Trophoblast cell (in vitro differentiated cells and primary cell): ENCODE measurements at regions not wholly inside any gene's neighbourhood (a gene's known extent, or its start where the extent isn't known, plus 50 kb on each side); places are given as distances from the start of the nearest gene placed in this dataset.

Experiments used
- DNase-seq, 2 donors: peaks; one replicate each; pipeline ENCODE4 v3.0.0-alpha.2; 2016
- H2AFZ ChIP-seq: 2 replicates; pipeline ENCODE4 v1.6.1; 2013; ENCODE audit warnings: low read length, moderate library complexity, mild to moderate bottlenecking; ENCODE audit not compliant: insufficient read depth, poor library complexity
- H2AK5ac ChIP-seq: 2 replicates; pipeline ENCODE4 v1.6.1; 2013; ENCODE audit warnings: mild to moderate bottlenecking, low read length
- H2BK120ac ChIP-seq: 2 replicates; pipeline ENCODE4 v1.6.1; 2013; ENCODE audit warnings: low read length, mild to moderate bottlenecking, moderate library complexity; ENCODE audit not compliant: insufficient read depth, poor library complexity
- H2BK12ac ChIP-seq: 2 replicates; pipeline ENCODE4 v1.6.1; 2013; ENCODE audit warnings: mild to moderate bottlenecking, low read length, moderate library complexity
- H2BK5ac ChIP-seq: 2 replicates; pipeline ENCODE4 v1.6.1; 2013; ENCODE audit warnings: low read length, low read depth, moderate library complexity, mild to moderate bottlenecking; ENCODE audit not compliant: poor library complexity
- H3K14ac ChIP-seq: 2 replicates; pipeline ENCODE4 v1.6.1; 2013; ENCODE audit warnings: mild to moderate bottlenecking, low read length
- H3K18ac ChIP-seq: 2 replicates; pipeline ENCODE4 v1.6.1; 2013; ENCODE audit warnings: mild to moderate bottlenecking, low read length
- H3K23ac ChIP-seq: 2 replicates; pipeline ENCODE4 v1.6.1; 2013; ENCODE audit warnings: low read length
- H3K27ac ChIP-seq: 2 replicates; pipeline ENCODE4 v1.5.1; 2013; ENCODE audit warnings: low read depth, mild to moderate bottlenecking, inconsistent platforms, low read length, moderate library complexity
- H3K27me3 ChIP-seq: 2 replicates; pipeline ENCODE4 v1.6.1; 2013; ENCODE audit warnings: inconsistent platforms, mild to moderate bottlenecking, low read length, moderate library complexity; ENCODE audit not compliant: insufficient read depth
- H3K36me3 ChIP-seq, 2 experiments: 1 replicate in 1 of 2; 2 replicates in 1 of 2; pipeline ENCODE4 v1.6.1; 2013; ENCODE audit warnings: low read length in 2 of 2, mild to moderate bottlenecking in 2 of 2, moderate library complexity in 1 of 2; ENCODE audit not compliant: insufficient read depth in 2 of 2, control insufficient read depth in 1 of 2
- H3K4ac ChIP-seq: 2 replicates; pipeline ENCODE4 v1.6.1; 2013; ENCODE audit warnings: low read depth, mild to moderate bottlenecking, low read length, moderate library complexity
- H3K4me1 ChIP-seq, 2 experiments: 1 replicate in 1 of 2; 2 replicates in 1 of 2; pipeline ENCODE4 v1.6.1; 2013; ENCODE audit warnings: low read length in 2 of 2, mild to moderate bottlenecking in 2 of 2, moderate library complexity in 1 of 2; ENCODE audit not compliant: insufficient read depth in 2 of 2, control insufficient read depth in 1 of 2
- H3K4me2 ChIP-seq: 2 replicates; pipeline ENCODE4 v1.6.1; 2013; ENCODE audit warnings: inconsistent platforms, mild to moderate bottlenecking, low read length, moderate library complexity
- H3K4me3 ChIP-seq: 2 replicates; pipeline ENCODE4 v1.5.1; 2013; ENCODE audit warnings: mild to moderate bottlenecking, low read depth, low read length, inconsistent platforms
- H3K79me1 ChIP-seq: one replicate; pipeline ENCODE4 v1.6.1; 2013; ENCODE audit warnings: low read length
- H3K79me2 ChIP-seq: 2 replicates; pipeline ENCODE4 v1.6.1; 2013; ENCODE audit warnings: low read length, mild to moderate bottlenecking; ENCODE audit not compliant: control insufficient read depth, insufficient read depth, poor library complexity
- H3K9ac ChIP-seq: 2 replicates; pipeline ENCODE4 v1.6.1; 2013; ENCODE audit warnings: mild to moderate bottlenecking, low read length
- H3K9me3 ChIP-seq: 2 replicates; pipeline ENCODE4 v1.6.1; 2013; ENCODE audit warnings: low read depth, mild to moderate bottlenecking, control low read depth, inconsistent platforms, low read length; ENCODE audit not compliant: insufficient read depth
- H4K12ac ChIP-seq: 2 replicates; pipeline ENCODE4 v1.6.1; 2013; ENCODE audit warnings: low read depth, mild to moderate bottlenecking, low read length, moderate library complexity
- H4K8ac ChIP-seq: 2 replicates; pipeline ENCODE4 v1.6.1; 2013; ENCODE audit warnings: low read depth, mild to moderate bottlenecking, low read length, moderate library complexity
- H4K91ac ChIP-seq: one replicate; pipeline ENCODE4 v1.6.1; 2013; ENCODE audit warnings: low read depth, mild to moderate bottlenecking, low read length, moderate library complexity
- WGBS: extraction: QIAGEN DNeasy Blood & Tissue Kit; methylation state at CpG from one replicate; pipeline ENCODE4 v1.1.7; 2013; ENCODE audit warnings: missing lambda C conversion rate; ENCODE audit not compliant: insufficient read length, insufficient coverage; ENCODE audit errors: extremely low coverage; 5-methylcytosine and 5-hydroxymethylcytosine counted together

- no peak overlapping the region for H3K4ac ChIP-seq
- H3K79me1 ChIP-seq, result no peaks in the 10 kb centered on the region
- H2AK5ac ChIP-seq, result no peak overlapping the region
- no peaks in the 10 kb centered on the region for H3K4me1 ChIP-seq
- H3K79me2 ChIP-seq, result no peaks in the 10 kb centered on the region
- H3K27ac ChIP-seq, result no peak overlapping the region
- H3K14ac ChIP-seq, result no peak overlapping the region
- no peak overlapping the region for H2BK120ac ChIP-seq
- H3K9ac ChIP-seq, result no peak overlapping the region
- no peaks in the 10 kb centered on the region for H3K27me3 ChIP-seq
- no peak overlapping the region for H4K8ac ChIP-seq
- no peak overlapping the region for H3K4me2 ChIP-seq
- no CpG with 5 or more reads among the region's 2 CpGs for WGBS
- no peak overlapping the region for H3K18ac ChIP-seq
- H2BK5ac ChIP-seq, result no peak overlapping the region
- H3K4me3 ChIP-seq, result no peak overlapping the region
- no peak overlapping the region for H4K91ac ChIP-seq
- no peak overlapping the region for H3K23ac ChIP-seq
- no peak overlapping the region for H2AFZ ChIP-seq
- no peak for DNase-seq
- H2BK12ac ChIP-seq, result no peak overlapping the region
- no peak overlapping the region for H4K12ac ChIP-seq
- no peaks in the 10 kb centered on the region for H3K36me3 ChIP-seq
- H3K9me3 ChIP-seq, result no peaks in the 10 kb centered on the region
These were observed 82.2 kb downstream of the TBXT start for GRCh38 chr6:166085500-166085899.

GRCh38 chr6:166084951-166085350, 82.7 kb downstream of the TBXT start:
- no peak overlapping the region for H3K4me3 ChIP-seq
- no peak overlapping the region for H4K8ac ChIP-seq
- no peaks in the 10 kb centered on the region for H3K79me1 ChIP-seq
- no peak overlapping the region for H3K23ac ChIP-seq
- no peak overlapping the region for H3K14ac ChIP-seq
- H3K27me3 ChIP-seq, result no peaks in the 10 kb centered on the region
- no peaks in the 10 kb centered on the region for H3K9me3 ChIP-seq
- no peak overlapping the region for H2BK12ac ChIP-seq
- H3K79me2 ChIP-seq, result no peaks in the 10 kb centered on the region
- no peak overlapping the region for H2BK5ac ChIP-seq
- no peak for DNase-seq
- H4K12ac ChIP-seq, result no peak overlapping the region
- no peak overlapping the region for H2BK120ac ChIP-seq
- H2AFZ ChIP-seq, result no peak overlapping the region
- H3K4me2 ChIP-seq, result no peak overlapping the region
- H3K9ac ChIP-seq, result no peak overlapping the region
- H3K18ac ChIP-seq, result no peak overlapping the region
- no peaks in the 10 kb centered on the region for H3K36me3 ChIP-seq
- no peak overlapping the region for H3K27ac ChIP-seq
- no peak overlapping the region for H2AK5ac ChIP-seq
- no peak overlapping the region for H4K91ac ChIP-seq
- H3K4me1 ChIP-seq, result no peaks in the 10 kb centered on the region
- H3K4ac ChIP-seq, result no peak overlapping the region
- no CpG with 5 or more reads among the region's 2 CpGs for WGBS

GRCh38 chr6:166079841-166080240, 87.8 kb downstream of the TBXT start:
- H3K23ac ChIP-seq, result no peak overlapping the region
- DNase-seq, result no peak

GRCh38 chr6:166078294-166078693, 89.4 kb downstream of the TBXT start:
- Histone ChIP-seq H3K4me1 (no peaks in the 10 kb centered on the region), H3K9ac (no peak overlapping the region), H3K23ac (no peak overlapping the region), H3K18ac (no peak overlapping the region), H3K27me3 (no peaks in the 10 kb centered on the region), H3K4me3 (no peak overlapping the region), H2BK12ac (no peak overlapping the region), H4K12ac (no peak overlapping the region), H3K36me3 (no peaks in the 10 kb centered on the region), H3K14ac (no peak overlapping the region), H2AK5ac (no peak overlapping the region), H2BK120ac (no peak overlapping the region), H3K27ac (no peak overlapping the region), H2AFZ (no peak overlapping the region), H3K79me2 (no peaks in the 10 kb centered on the region), H4K8ac (no peak overlapping the region), H3K4ac (no peak overlapping the region), H3K79me1 (no peaks in the 10 kb centered on the region), H3K4me2 (no peak overlapping the region), H2BK5ac (no peak overlapping the region), H3K9me3 (peaks cover 7% of the 10 kb centered on the region), H4K91ac (no peak overlapping the region)
- peak; percentile 69 to 84 for DNase-seq
- no CpG with 5 or more reads among the region's 3 CpGs for WGBS

More at GRCh38 chr6:166079841-166080240, 87.8 kb downstream of the TBXT start:
- no peak overlapping the region for H2BK12ac ChIP-seq
- no peak overlapping the region for H3K9ac ChIP-seq
- no peak overlapping the region for H3K18ac ChIP-seq
- H3K4me1 ChIP-seq, result no peaks in the 10 kb centered on the region
- H3K4me3 ChIP-seq, result no peak overlapping the region
- H3K36me3 ChIP-seq, result no peaks in the 10 kb centered on the region
- H4K8ac ChIP-seq, result no peak overlapping the region
- no peak overlapping the region for H4K91ac ChIP-seq
- no peak overlapping the region for H3K4me2 ChIP-seq
- H2BK5ac ChIP-seq, result no peak overlapping the region
- H3K79me1 ChIP-seq, result no peaks in the 10 kb centered on the region
- H3K27ac ChIP-seq, result no peak overlapping the region
- no peak overlapping the region for H4K12ac ChIP-seq
- no peak overlapping the region for H2AK5ac ChIP-seq
- H3K4ac ChIP-seq, result no peak overlapping the region
- no peak overlapping the region for H3K14ac ChIP-seq
- H3K9me3 ChIP-seq, result peaks cover 3% of the 10 kb centered on the region
- H3K27me3 ChIP-seq, result no peaks in the 10 kb centered on the region
- no peak overlapping the region for H2BK120ac ChIP-seq
- H2AFZ ChIP-seq, result no peak overlapping the region
- no peaks in the 10 kb centered on the region for H3K79me2 ChIP-seq
- no CpG with 5 or more reads among the region's 6 CpGs for WGBS
